DND-41 (cell line): ENCODE measurements at regions not wholly inside any gene's neighbourhood (a gene's known extent, or its start where the extent isn't known, plus 50 kb on each side); places are given as distances from the start of the nearest gene placed in this dataset.

Source experiments
- ATAC-seq: fragments of 200-7000 bp; cut with Tn5 transposase; 3 replicates; pipeline ENCODE4 v1.9.1; 2021; ENCODE audit warnings: low read depth; ENCODE audit not compliant: insufficient read depth
- DNase-seq: peaks from one replicate; pipeline ENCODE4 v3.0.0-alpha.2; 2020
- H2AFZ ChIP-seq: 2 replicates; pipeline ENCODE4 v1.6.0; 2012; ENCODE audit warnings: low read depth, low read length
- H3K27ac ChIP-seq: 2 replicates; pipeline ENCODE4 v1.5.1; 2012; ENCODE audit warnings: low read length, inconsistent platforms
- H3K27me3 ChIP-seq: fragments of 200-600 bp; sonication (generic); 2 replicates; pipeline ENCODE4 v1.6.0; 2012; ENCODE audit warnings: low read length, mild to moderate bottlenecking, inconsistent platforms; ENCODE audit not compliant: insufficient read depth, poor library complexity
- H3K36me3 ChIP-seq: 2 replicates; pipeline ENCODE4 v1.5.1; 2012; ENCODE audit warnings: low read length, inconsistent platforms; ENCODE audit not compliant: insufficient read depth
- H3K4me1 ChIP-seq: 2 replicates; pipeline ENCODE4 v1.5.1; 2012; ENCODE audit warnings: mild to moderate bottlenecking, low read length; ENCODE audit not compliant: insufficient read depth
- H3K4me2 ChIP-seq: 2 replicates; pipeline ENCODE4 v1.6.0; 2012; ENCODE audit warnings: mild to moderate bottlenecking, moderate library complexity, low read length, inconsistent platforms; ENCODE audit not compliant: insufficient read depth
- H3K4me3 ChIP-seq, 2 experiments: fragments of 200-600 bp in 1 of 2; shearing (Covaris generic) in 1 of 2; 2 replicates each; pipeline ENCODE4 v1.5.1; 2012 to 2016; ENCODE audit warnings: inconsistent platforms in 2 of 2, low read length in 2 of 2, mild to moderate bottlenecking in 2 of 2, low read depth in 1 of 2, moderate library complexity in 1 of 2
- H3K79me2 ChIP-seq: 2 replicates; pipeline ENCODE4 v1.6.0; 2012; ENCODE audit warnings: low read length, inconsistent platforms; ENCODE audit not compliant: insufficient read depth
- H3K9ac ChIP-seq: 2 replicates; pipeline ENCODE4 v1.6.0; 2012; ENCODE audit warnings: low read depth, mild to moderate bottlenecking, inconsistent platforms, low read length, moderate library complexity
- H3K9me3 ChIP-seq: 2 replicates; pipeline ENCODE4 v1.5.1; 2012; ENCODE audit warnings: low read length, moderate library complexity, mild to moderate bottlenecking, inconsistent platforms; ENCODE audit not compliant: insufficient read depth, severe bottlenecking
- H4K20me1 ChIP-seq: 2 replicates; pipeline ENCODE4 v1.6.0; 2012; ENCODE audit warnings: low read length; ENCODE audit not compliant: insufficient read depth
- EZH2 ChIP-seq: IDR thresholded peaks from 3 replicates; pipeline ENCODE4 v1.6.1; 2012; ENCODE audit warnings: borderline replicate concordance, low read depth, mild to moderate bottlenecking, moderate library complexity, low read length, inconsistent platforms; ENCODE audit not compliant: severe bottlenecking
- TF ChIP-seq, protein P1 (sequence below): IDR thresholded peaks from 2 replicates; pipeline ENCODE4 v1.5.1; 2012; ENCODE audit warnings: borderline replicate concordance, low read length, moderate library complexity, mild to moderate bottlenecking; ENCODE audit not compliant: poor library complexity, severe bottlenecking; ENCODE audit errors: extremely low read depth

DNA sequence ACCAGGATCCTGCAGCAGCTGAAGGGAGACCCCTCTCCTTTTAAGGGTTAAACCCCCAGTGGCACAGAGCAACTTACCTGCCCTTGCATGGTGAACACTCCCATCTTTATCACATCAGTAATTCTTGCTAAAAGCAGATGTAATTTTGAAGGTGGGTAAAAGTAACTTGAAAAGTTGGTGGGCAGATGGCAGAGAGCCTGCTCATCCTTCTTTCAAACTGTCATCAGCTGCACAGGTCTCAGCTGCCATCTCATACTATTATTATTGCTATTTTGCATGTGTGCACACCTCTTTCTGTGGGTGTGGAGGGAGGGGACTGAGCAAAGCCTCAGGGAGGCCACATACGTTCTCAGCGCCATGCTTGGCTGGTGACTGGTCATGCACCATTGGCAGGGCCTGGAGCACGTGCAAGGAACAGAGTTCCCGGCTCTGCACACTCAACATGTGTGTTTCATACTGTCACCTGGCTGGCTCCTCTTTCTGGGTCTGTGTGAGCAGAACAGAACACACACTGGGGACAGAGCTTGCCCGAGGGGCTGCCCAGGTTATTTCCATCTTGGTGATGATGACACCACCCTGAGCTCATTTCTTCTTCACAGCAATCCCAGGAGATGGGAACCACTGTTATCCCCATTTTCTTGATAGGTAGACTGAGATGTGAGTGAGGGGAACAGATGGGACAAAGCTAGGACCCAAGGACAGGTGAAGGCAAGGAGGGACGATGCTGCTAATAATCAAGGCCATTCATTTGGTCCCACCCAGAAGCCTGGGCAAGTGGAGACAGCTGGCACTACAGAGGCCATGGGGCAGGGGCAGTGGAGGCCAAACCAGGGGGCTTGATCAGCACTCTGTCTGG, 95.8 kb upstream of the KLF13 start:
- Histone ChIP-seq H3K36me3 (no peaks in the 10 kb centered on the region), H3K27ac (no peak overlapping the region), H3K4me1 (peaks cover 3% of the 10 kb centered on the region; the same call in 1 of the 2 replicates), H3K4me3 (no peak overlapping the region), H2AFZ (no peak overlapping the region), H3K4me2 (no peak overlapping the region), H3K79me2 (no peaks in the 10 kb centered on the region), H3K27me3 (no peaks in the 10 kb centered on the region), H4K20me1 (no peaks in the 10 kb centered on the region), H3K9me3 (no peaks in the 10 kb centered on the region), H3K9ac (no peak overlapping the region)
- no peak for DNase-seq
- ATAC-seq = no peak
- TF ChIP-seq, protein P1, sequence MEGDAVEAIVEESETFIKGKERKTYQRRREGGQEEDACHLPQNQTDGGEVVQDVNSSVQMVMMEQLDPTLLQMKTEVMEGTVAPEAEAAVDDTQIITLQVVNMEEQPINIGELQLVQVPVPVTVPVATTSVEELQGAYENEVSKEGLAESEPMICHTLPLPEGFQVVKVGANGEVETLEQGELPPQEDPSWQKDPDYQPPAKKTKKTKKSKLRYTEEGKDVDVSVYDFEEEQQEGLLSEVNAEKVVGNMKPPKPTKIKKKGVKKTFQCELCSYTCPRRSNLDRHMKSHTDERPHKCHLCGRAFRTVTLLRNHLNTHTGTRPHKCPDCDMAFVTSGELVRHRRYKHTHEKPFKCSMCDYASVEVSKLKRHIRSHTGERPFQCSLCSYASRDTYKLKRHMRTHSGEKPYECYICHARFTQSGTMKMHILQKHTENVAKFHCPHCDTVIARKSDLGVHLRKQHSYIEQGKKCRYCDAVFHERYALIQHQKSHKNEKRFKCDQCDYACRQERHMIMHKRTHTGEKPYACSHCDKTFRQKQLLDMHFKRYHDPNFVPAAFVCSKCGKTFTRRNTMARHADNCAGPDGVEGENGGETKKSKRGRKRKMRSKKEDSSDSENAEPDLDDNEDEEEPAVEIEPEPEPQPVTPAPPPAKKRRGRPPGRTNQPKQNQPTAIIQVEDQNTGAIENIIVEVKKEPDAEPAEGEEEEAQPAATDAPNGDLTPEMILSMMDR = no peak
- TF ChIP-seq EZH2 = no peak

DNA sequence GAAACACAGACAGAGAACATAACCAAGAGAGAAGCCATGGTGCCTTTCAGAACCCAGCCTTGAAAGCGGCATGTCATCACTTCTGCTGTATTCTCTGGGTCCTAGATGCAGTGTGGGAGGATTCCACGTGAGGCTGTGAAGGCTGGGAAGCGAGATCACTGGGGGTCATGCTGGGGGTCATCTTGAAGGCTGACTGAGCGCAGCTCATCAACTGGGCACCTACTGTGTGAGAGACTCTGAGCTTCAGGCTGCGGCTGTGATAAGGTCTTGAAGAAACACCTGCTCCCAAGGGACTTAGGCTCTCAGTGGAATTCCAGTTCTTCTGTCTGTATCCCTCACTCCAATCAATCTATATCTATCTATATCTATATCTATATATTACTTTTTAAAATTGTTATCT, 91.8 kb upstream of the KLF13 start:
- Histone ChIP-seq H4K20me1 (no peaks in the 10 kb centered on the region), H3K4me2 (no peak overlapping the region), H3K27me3 (no peaks in the 10 kb centered on the region), H3K9me3 (no peaks in the 10 kb centered on the region), H3K79me2 (no peaks in the 10 kb centered on the region), H3K9ac (no peak overlapping the region), H3K36me3 (no peaks in the 10 kb centered on the region), H2AFZ (no peak overlapping the region), H3K4me3 (no peak overlapping the region), H3K4me1 (peaks cover 3% of the 10 kb centered on the region; the same call in 1 of the 2 replicates), H3K27ac (no peak overlapping the region)
- TF ChIP-seq EZH2 = no peak
- TF ChIP-seq, protein P1 = no peak
- DNase-seq (no peak), ATAC-seq (no peak)

DNA sequence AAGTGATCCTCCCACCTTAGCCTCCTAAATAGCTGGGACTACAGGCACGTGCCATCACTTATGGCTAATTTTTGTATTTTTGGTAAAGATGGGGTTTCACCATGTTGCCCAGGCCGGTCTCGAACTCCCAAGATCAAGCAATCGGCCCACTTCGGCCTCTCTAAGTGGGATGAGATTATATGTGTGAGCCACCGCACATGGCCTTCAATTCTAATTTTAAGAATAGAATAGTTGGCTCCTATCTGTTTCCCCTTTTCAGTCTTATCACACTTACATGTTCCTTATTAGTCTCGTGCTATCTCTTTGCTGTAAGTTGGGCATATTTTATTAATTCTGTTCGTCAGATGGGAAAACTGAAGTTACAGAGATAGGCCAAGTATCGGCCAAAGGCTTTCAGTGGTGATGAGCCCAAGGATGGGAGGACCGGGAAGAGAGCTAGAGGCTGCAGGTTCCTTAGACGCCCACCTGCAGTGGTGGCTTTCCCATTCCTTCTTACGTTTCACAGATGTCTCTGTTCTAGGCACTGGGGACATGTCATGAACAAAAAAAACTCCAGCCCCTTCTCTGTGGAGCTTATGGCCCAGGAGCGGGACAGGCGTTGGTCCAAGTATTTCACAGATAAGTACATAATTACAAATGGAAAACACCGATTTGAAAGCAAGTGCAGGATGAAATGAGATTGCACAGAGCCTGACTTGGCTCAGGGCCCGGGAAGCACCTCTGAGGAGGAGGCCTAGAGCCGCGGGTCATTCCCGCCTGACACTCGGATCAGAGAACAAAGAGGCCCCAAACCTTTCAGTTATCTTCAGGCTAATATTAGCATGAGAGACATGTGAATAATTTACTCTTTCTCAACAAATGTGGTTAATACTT, 91.1 kb upstream of the KLF13 start:
- H3K9me3 ChIP-seq = no peaks in the 10 kb centered on the region
- no peaks in the 10 kb centered on the region for H3K79me2 ChIP-seq
- H3K36me3 ChIP-seq = no peaks in the 10 kb centered on the region
- no peak overlapping the region for H3K4me2 ChIP-seq
- TF ChIP-seq, protein P1 = no peak
- no peak for TF ChIP-seq EZH2
- H3K4me3 ChIP-seq = no peak overlapping the region
- no peak overlapping the region for H3K9ac ChIP-seq
- no peaks in the 10 kb centered on the region for H4K20me1 ChIP-seq
- H2AFZ ChIP-seq = no peak overlapping the region
- no peak for DNase-seq
- H3K27me3 ChIP-seq = no peaks in the 10 kb centered on the region
- H3K27ac ChIP-seq = no peak overlapping the region
- ATAC-seq = no peak
- peaks cover 3% of the 10 kb centered on the region; the same call in 1 of the 2 replicates for H3K4me1 ChIP-seq
